K562 (cell line): ENCODE measurements at regions not wholly inside any gene's neighbourhood (a gene's known extent, or its start where the extent isn't known, plus 50 kb on each side); places are given as distances from the start of the nearest gene placed in this dataset.

Experiments
- CHD1 ChIP-seq: fragments of 200-600 bp; sonication (generic); IDR thresholded peaks from one replicate; pipeline ENCODE4 v1.6.1; 2012; ENCODE audit warnings: mild to moderate bottlenecking, moderate library complexity, low read length, inconsistent platforms
- FOSL1 ChIP-seq: fragments of 200-800 bp; sonication (Bioruptor generic); conservative IDR thresholded peaks from 2 replicates; pipeline ENCODE4 v1.6.1; 2016; ENCODE audit warnings: missing genetic modification characterization, missing compliant biosample characterization
- KDM4B ChIP-seq, 2 experiments: fragments of 450-650 bp in 1 of 2; sonication (generic) in 1 of 2; IDR thresholded peaks; 2 replicates each; pipeline ENCODE4 v1.6.1; 2016 to 2017; ENCODE audit warnings: borderline replicate concordance in 2 of 2, antibody characterized with exemption in 1 of 2, low read depth in 1 of 2, mild to moderate bottlenecking in 1 of 2
- KLF13 ChIP-seq: fragments of 450-650 bp; IDR thresholded peaks from 2 replicates; pipeline ENCODE4 v1.6.1; 2016; ENCODE audit warnings: missing genetic modification characterization, low read depth, mild to moderate bottlenecking, missing compliant biosample characterization, moderate library complexity, borderline replicate concordance
- POLR2A ChIP-seq: fragments of 450-650 bp; conservative IDR thresholded peaks from 2 replicates; pipeline ENCODE4 v1.6.1; 2016
- TRIM28 ChIP-seq: fragments of 450-650 bp; IDR thresholded peaks from 2 replicates; pipeline ENCODE4 v1.6.1; 2017
- TF ChIP-seq, protein P1 (sequence below), 3 experiments: IDR thresholded peaks in 2 of 3; conservative IDR thresholded peaks in 1 of 3; 2 replicates each; pipeline ENCODE4 v1.5.1; 2011 to 2012; ENCODE audit warnings: low read length in 3 of 3, mild to moderate bottlenecking in 3 of 3, control low read depth in 2 of 3, improper control_type of control experiment in 1 of 3, inconsistent platforms in 1 of 3, low read depth in 1 of 3, mixed read lengths in 1 of 3, moderate library complexity in 1 of 3; ENCODE audit not compliant: insufficient read depth in 2 of 3
- TF ChIP-seq, protein P2 (sequence below): fragments of 250-450 bp; sonication (Bioruptor Pico); IDR thresholded peaks from 2 replicates; pipeline ENCODE4 v1.8.0; 2022; ENCODE audit warnings: moderate library complexity, mild to moderate bottlenecking, inconsistent platforms

DNA sequence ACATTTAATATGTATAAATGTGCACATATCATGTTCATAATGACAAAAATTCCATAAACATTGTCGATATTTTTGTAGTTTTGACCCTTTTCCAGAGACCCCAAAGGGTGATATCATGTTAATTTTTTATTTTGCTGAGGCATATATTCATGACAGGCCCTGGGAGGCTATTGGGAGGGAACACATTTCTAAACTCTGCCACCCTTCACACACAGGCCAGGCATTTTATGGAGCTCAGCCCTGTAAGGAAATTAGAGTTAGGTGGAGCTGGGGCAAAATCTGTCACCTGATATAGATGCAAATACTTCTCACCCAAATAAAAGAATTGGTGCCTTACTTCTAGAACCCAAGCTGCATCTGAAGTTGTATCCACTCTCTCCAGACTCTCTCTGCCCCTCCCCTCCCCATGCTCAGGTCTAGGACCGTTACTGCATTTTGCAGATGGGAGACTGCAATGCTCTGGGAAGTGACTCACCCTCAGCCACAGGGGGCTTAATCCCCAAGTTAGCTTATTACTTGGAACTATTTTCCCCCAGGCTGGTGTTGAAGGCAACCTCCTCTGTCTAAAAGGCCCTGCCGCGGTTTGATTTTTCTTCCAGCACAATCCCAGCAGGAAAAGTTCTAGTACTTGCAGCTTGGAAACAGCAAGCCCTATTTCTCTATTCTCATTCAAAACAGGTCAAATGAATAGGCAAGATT lies 238.9 kb downstream of the EMP1 start:
- TF ChIP-seq KDM4B (IDR thresholded peaks at IDR 0.05; ENCODE audit: borderline replicate concordance in 2 of 2, low read depth in 1 of 2) (no peak), FOSL1 (tag) (no peak), TRIM28 (no peak), KLF13 (tag) (no peak), CHD1 (no peak), POLR2A (no peak)
- TF ChIP-seq, protein P1, sequence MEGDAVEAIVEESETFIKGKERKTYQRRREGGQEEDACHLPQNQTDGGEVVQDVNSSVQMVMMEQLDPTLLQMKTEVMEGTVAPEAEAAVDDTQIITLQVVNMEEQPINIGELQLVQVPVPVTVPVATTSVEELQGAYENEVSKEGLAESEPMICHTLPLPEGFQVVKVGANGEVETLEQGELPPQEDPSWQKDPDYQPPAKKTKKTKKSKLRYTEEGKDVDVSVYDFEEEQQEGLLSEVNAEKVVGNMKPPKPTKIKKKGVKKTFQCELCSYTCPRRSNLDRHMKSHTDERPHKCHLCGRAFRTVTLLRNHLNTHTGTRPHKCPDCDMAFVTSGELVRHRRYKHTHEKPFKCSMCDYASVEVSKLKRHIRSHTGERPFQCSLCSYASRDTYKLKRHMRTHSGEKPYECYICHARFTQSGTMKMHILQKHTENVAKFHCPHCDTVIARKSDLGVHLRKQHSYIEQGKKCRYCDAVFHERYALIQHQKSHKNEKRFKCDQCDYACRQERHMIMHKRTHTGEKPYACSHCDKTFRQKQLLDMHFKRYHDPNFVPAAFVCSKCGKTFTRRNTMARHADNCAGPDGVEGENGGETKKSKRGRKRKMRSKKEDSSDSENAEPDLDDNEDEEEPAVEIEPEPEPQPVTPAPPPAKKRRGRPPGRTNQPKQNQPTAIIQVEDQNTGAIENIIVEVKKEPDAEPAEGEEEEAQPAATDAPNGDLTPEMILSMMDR (IDR thresholded peaks at IDR 0.05 in 2 of 3, conservative IDR thresholded peaks at IDR 0.05 in 1 of 3; ENCODE audit: insufficient read depth in 2 of 3, low read depth in 1 of 3, low read length in 3 of 3): no peak
- TF ChIP-seq, protein P2, sequence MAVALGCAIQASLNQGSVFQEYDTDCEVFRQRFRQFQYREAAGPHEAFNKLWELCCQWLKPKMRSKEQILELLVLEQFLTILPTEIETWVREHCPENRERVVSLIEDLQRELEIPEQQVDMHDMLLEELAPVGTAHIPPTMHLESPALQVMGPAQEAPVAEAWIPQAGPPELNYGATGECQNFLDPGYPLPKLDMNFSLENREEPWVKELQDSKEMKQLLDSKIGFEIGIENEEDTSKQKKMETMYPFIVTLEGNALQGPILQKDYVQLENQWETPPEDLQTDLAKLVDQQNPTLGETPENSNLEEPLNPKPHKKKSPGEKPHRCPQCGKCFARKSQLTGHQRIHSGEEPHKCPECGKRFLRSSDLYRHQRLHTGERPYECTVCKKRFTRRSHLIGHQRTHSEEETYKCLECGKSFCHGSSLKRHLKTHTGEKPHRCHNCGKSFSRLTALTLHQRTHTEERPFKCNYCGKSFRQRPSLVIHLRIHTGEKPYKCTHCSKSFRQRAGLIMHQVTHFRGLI (CRISPR knock-in tag): no peak
